IMR-90 (cell line): ENCODE measurements at regions not wholly inside any gene's neighbourhood (a gene's known extent, or its start where the extent isn't known, plus 50 kb on each side); places are given as distances from the start of the nearest gene placed in this dataset.

Source experiments
- ATAC-seq: fragments of 200-7000 bp; cut with Tn5 transposase; 2 replicates; pipeline ENCODE4 v1.9.1; 2020; ENCODE audit warnings: low read depth, mild to moderate bottlenecking, moderate library complexity
- BruUV-seq: library from RNA; stranded (reverse); fragments of 400-500 nt; replicated peaks from 2 replicates; lab custom pipeline; 2021; lab: Mats Ljungman, UMichigan
- CTCF ChIA-PET: fragments of 300-600 bp; formaldehyde crosslinking; extraction: SDS; loops from one replicate; lab custom pipeline; 2021; ENCODE audit warnings: antibody characterized with exemption; lab: Yijun Ruan, JAX
- POLR2A ChIA-PET: fragments of 300-600 bp; sonication (Branson Sonifier 250); formaldehyde crosslinking; loops from one replicate; lab custom pipeline; 2022; ENCODE audit warnings: antibody characterized with exemption; ENCODE audit not compliant: unreplicated experiment; lab: Charles Lee
- DNase-seq: peaks from one replicate; pipeline ENCODE4 v3.0.0; 2013
- H2AFZ ChIP-seq: replicated peaks from 2 replicates; pipeline ENCODE3; 2013; ENCODE audit warnings: low read length, mild to moderate bottlenecking; ENCODE audit not compliant: poor library complexity
- H2AK5ac ChIP-seq: 2 replicates; pipeline ENCODE4 v1.6.1; 2013; ENCODE audit warnings: low read depth, low read length, inconsistent platforms
- H2AK9ac ChIP-seq: replicated peaks from 2 replicates; pipeline ENCODE3; 2013; ENCODE audit warnings: mild to moderate bottlenecking, low read depth, low read length, moderate library complexity; ENCODE audit not compliant: poor library complexity
- H2BK120ac ChIP-seq: 2 replicates; pipeline ENCODE4 v1.6.1; 2013; ENCODE audit warnings: low read depth, low read length, inconsistent platforms
- H2BK15ac ChIP-seq: 3 replicates; pipeline ENCODE4 v1.6.1; 2013; ENCODE audit warnings: low read depth, low read length, inconsistent platforms
- H2BK20ac ChIP-seq: 2 replicates; pipeline ENCODE4 v1.6.1; 2013; ENCODE audit warnings: low read depth, mild to moderate bottlenecking, inconsistent platforms, low read length, moderate library complexity
- H2BK5ac ChIP-seq: 2 replicates; pipeline ENCODE4 v1.6.1; 2013; ENCODE audit warnings: mild to moderate bottlenecking, low read depth, low read length, inconsistent platforms; ENCODE audit not compliant: poor library complexity, severe bottlenecking
- H3K14ac ChIP-seq: replicated peaks from 2 replicates; pipeline ENCODE4 v1.6.1; 2013; ENCODE audit warnings: low read depth, low read length, inconsistent platforms
- H3K18ac ChIP-seq: 2 replicates; pipeline ENCODE4 v1.6.1; 2013; ENCODE audit warnings: low read depth, low read length, control low read depth
- H3K23ac ChIP-seq: 2 replicates; pipeline ENCODE4 v1.6.1; 2013; ENCODE audit warnings: low read depth, low read length, inconsistent platforms
- H3K27ac ChIP-seq: 2 replicates; pipeline ENCODE4 v1.5.1; 2013; ENCODE audit warnings: mild to moderate bottlenecking, control low read depth, low read length; ENCODE audit not compliant: insufficient read depth
- H3K27me3 ChIP-seq: 2 replicates; pipeline ENCODE4 v1.6.1; 2013; ENCODE audit warnings: low read length; ENCODE audit not compliant: control insufficient read depth, insufficient read depth
- H3K36me3 ChIP-seq: 2 replicates; pipeline ENCODE4 v1.6.1; 2013; ENCODE audit warnings: low read length, mixed read lengths; ENCODE audit not compliant: control insufficient read depth, insufficient read depth
- H3K4ac ChIP-seq: 2 replicates; pipeline ENCODE4 v1.6.1; 2013; ENCODE audit warnings: low read depth, low read length, inconsistent platforms
- H3K4me1 ChIP-seq: 2 replicates; pipeline ENCODE4 v1.6.1; 2013; ENCODE audit warnings: low read length, mixed read lengths; ENCODE audit not compliant: control insufficient read depth, insufficient read depth
- H3K4me2 ChIP-seq: 2 replicates; pipeline ENCODE4 v1.6.1; 2013; ENCODE audit warnings: low read depth, mild to moderate bottlenecking, control low read depth, low read length, moderate library complexity
- H3K4me3 ChIP-seq: 2 replicates; pipeline ENCODE4 v1.5.1; 2013; ENCODE audit warnings: low read depth, mild to moderate bottlenecking, control low read depth, low read length, moderate library complexity; ENCODE audit not compliant: insufficient read depth
- H3K56ac ChIP-seq: 2 replicates; pipeline ENCODE4 v1.6.1; 2013; ENCODE audit warnings: low read length, inconsistent platforms; ENCODE audit not compliant: insufficient read depth; ENCODE audit errors: extremely low read depth
- H3K79me1 ChIP-seq, 2 experiments: 2 replicates each; pipeline ENCODE4 v1.6.1; 2013; ENCODE audit warnings: low read length in 2 of 2, inconsistent platforms in 1 of 2, low read depth in 1 of 2
- H3K9ac ChIP-seq: 2 replicates; pipeline ENCODE4 v1.6.1; 2013; ENCODE audit warnings: low read depth, low read length, control low read depth
- H3K9me1 ChIP-seq: 2 replicates; pipeline ENCODE4 v1.6.1; 2013; ENCODE audit warnings: low read length, inconsistent platforms; ENCODE audit not compliant: insufficient read depth
- H3K9me3 ChIP-seq: 2 replicates; pipeline ENCODE4 v1.6.1; 2013; ENCODE audit warnings: low read length; ENCODE audit not compliant: control insufficient read depth, insufficient read depth
- H4K20me1 ChIP-seq: 2 replicates; pipeline ENCODE4 v1.6.1; 2013; ENCODE audit warnings: low read length, inconsistent platforms; ENCODE audit not compliant: insufficient read depth
- H4K5ac ChIP-seq: 2 replicates; pipeline ENCODE4 v1.6.1; 2013; ENCODE audit warnings: mild to moderate bottlenecking, low read depth, low read length, control low read depth
- H4K8ac ChIP-seq, 2 experiments: 2 replicates each; pipeline ENCODE4 v1.6.1; 2013; ENCODE audit warnings: low read depth in 2 of 2, low read length in 2 of 2, control low read depth in 1 of 2, inconsistent platforms in 1 of 2
- H4K91ac ChIP-seq: 2 replicates; pipeline ENCODE4 v1.6.1; 2013; ENCODE audit warnings: low read depth, low read length, inconsistent platforms; ENCODE audit not compliant: insufficient read depth
- FOS ChIP-seq: fragments of 150-350 bp; IDR thresholded peaks from 2 replicates; pipeline ENCODE4 v1.6.1; 2016; ENCODE audit warnings: low read depth, low read length
- MAFK ChIP-seq: IDR thresholded peaks from 2 replicates; pipeline ENCODE4 v1.6.1; 2012; ENCODE audit warnings: low read depth, low read length, improper control_type of control experiment
- WGBS, 2 experiments: methylation state at CpG; one replicate each; pipeline versions ENCODE4 v1.1.5 to v1.1.7; 2013; ENCODE audit warnings: missing lambda C conversion rate in 2 of 2; ENCODE audit not compliant: insufficient read length in 1 of 2; ENCODE audit errors: extremely low coverage in 2 of 2; 5-methylcytosine and 5-hydroxymethylcytosine counted together
- dilution Hi-C: fragments of 300-500 bp; cut with HindIII; formaldehyde crosslinking; loops from one replicate; pipeline ENCODE4 v1.14.3; 2018; ENCODE audit warnings: low sequenced_read_pairs; ENCODE audit not compliant: unreplicated experiment
- in situ Hi-C: fragments of 300-500 bp; cut with MboI; formaldehyde crosslinking; loops from 3 replicates; pipeline ENCODE4 v1.14.3; 2019; ENCODE audit warnings: low sequenced_read_pairs, inconsistent platforms, mixed read lengths
- intact Hi-C: fragments of 100-400 bp; cut with micrococcal nuclease; formaldehyde crosslinking; loops from 2 replicates; pipeline ENCODE4 v1.10.0; 2022

DNA sequence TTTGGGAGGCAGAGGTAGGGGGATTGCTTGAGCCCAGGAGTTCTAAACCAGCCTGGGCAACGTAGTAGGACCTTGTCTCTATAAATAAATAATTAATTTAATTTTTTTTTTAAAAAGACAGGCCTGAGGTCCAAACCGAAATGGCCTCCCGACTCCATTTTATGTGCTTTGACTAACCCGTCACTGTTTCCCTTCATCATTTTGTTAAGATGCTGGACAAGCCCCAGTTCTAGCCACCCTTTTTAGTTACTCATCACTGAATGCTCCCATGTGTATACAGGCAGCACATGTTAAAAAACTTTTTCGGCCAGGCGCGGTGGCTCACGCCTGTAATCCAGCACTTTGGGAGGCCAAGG, 83.6 kb upstream of the RESF1 start:
- no peak overlapping the region for H2AK9ac ChIP-seq
- H2BK5ac ChIP-seq, result no peak overlapping the region
- no peak overlapping the region for H3K18ac ChIP-seq
- H3K4ac ChIP-seq, result no peak overlapping the region
- no peaks in the 10 kb centered on the region for H3K36me3 ChIP-seq
- no peak overlapping the region; a peak in 2 of 4 replicates for H4K8ac ChIP-seq
- H3K79me1 ChIP-seq, result no peaks in the 10 kb centered on the region
- in situ Hi-C loops (no loop called here), intact Hi-C loops (loop anchor here (10.0 kb wide), 1 partner anchor 69 kb away; no protein-coding TSS in a partner anchor), dilution Hi-C loops (no loop called here)
- no peak overlapping the region for H2AK5ac ChIP-seq
- H4K91ac ChIP-seq, result no peak overlapping the region
- ChIA-PET CTCF (no interaction called here), POLR2A (no interaction called here)
- WGBS, 2 experiments, result 100% methylated on average over 4 of the region's 8 CpGs; no CpG with 5 or more reads in 1 of the 2 experiments
- H3K9me3 ChIP-seq, result 0 out of 2 replicates have a peak, but pooled peaks cover 2% of the 10 kb centered on the region
- BruUV-seq, result no TSS peak
- H3K4me2 ChIP-seq, result no peak overlapping the region
- H3K9ac ChIP-seq, result no peak overlapping the region
- H3K23ac ChIP-seq, result no peak overlapping the region
- no peak overlapping the region for H3K56ac ChIP-seq
- no peak overlapping the region for H2BK15ac ChIP-seq
- no peaks in the 10 kb centered on the region for H4K20me1 ChIP-seq
- H3K27me3 ChIP-seq, result no peaks in the 10 kb centered on the region; the same call in 1 of the 2 replicates
- DNase-seq (no peak), ATAC-seq (no peak)
- H2BK120ac ChIP-seq, result no peak overlapping the region
- no peaks in the 10 kb centered on the region; the same call in 1 of the 2 replicates for H3K4me1 ChIP-seq
- H4K5ac ChIP-seq, result no peak overlapping the region
- H3K4me3 ChIP-seq, result no peak overlapping the region
- H2AFZ ChIP-seq, result peak overlapping the region; percentile 76
- H3K9me1 ChIP-seq, result no peaks in the 10 kb centered on the region
- no peak overlapping the region for H3K14ac ChIP-seq
- TF ChIP-seq MAFK (no peak), FOS (peak; percentile 6; the same call in 1 of the 2 replicates)
- no peak overlapping the region for H2BK20ac ChIP-seq
- H3K27ac ChIP-seq, result no peak overlapping the region
